GM18519 (cell line): ENCODE measurements at regions not wholly inside any gene's neighbourhood (a gene's known extent, or its start where the extent isn't known, plus 50 kb on each side); places are given as distances from the start of the nearest gene placed in this dataset.

Experiments used
- ATAC-seq: cut with Tn5 transposase; IDR thresholded peaks from one replicate; pipeline ENCODE4 v1.9.1; 2021; ENCODE audit warnings: mild to moderate bottlenecking, moderate library complexity; ENCODE audit not compliant: unreplicated experiment, low FRiP score

- no peak for ATAC-seq
Observed at GRCh38 chr13:91154558-91155353, 192.7 kb upstream of the MIR17HG start.

GRCh38 chr13:91155512-91156114 lies 191.9 kb upstream of the MIR17HG start:
- ATAC-seq, result no peak

DNA sequence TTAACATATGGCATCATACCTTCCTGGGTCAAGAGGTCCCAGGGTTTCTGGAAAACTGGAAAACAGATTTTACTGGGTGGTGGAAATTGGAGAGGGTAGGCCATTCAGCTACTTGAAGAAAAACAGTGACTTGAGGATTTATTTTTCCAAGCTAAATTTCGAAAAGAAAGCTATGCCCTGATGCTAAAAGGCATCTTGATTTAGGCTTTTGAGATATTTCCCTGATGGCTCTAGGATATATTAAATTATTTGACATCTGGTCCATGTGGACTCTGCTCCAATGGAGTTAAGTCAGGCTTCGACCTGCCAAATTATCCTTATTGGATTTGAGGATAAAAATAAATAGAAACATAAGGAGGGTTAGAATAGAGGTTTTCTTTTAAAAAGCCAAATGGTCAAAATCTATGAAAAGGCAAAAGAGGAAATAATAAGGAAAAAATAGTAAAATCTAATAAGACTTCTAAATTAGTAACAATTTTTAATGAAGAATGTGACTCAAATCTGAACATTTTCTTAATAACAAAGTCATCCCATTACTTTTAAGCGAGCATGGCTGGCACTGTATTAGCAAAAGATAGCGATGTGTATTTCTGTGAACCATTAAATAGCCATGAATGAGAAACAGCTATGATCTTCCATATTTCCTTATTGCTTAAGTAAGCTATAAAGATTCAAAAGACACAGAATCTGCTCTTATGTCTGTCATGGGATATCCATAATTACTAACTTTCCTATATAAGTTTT lies 190.0 kb upstream of the MIR17HG start:
- ATAC-seq, result no peak

- ATAC-seq, result no peak
Observed at GRCh38 chr13:91158017-91158395, 189.5 kb upstream of the MIR17HG start.

- peak; percentile 62 for ATAC-seq
Observed at GRCh38 chr13:91162180-91162579, 185.3 kb upstream of the MIR17HG start.

DNA sequence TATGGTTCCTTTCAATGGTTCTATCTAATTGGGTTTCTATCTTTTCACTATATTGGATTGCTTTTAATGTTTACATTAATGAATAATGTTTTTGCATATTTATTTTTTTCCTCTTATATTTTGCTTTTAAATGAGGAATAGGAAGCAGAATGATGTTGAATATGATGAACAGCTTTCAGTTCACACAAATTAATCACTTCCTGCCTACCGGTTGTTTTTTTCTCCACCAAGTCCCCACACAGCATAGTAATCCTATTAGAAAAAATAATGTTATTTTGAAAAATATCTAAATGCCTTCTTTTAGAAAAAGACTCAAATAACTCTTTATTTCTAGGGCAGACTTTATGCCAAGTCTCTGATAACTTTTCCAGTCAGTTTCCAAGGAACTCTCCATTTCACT lies 184.9 kb upstream of the MIR17HG start:
- no peak for ATAC-seq

DNA sequence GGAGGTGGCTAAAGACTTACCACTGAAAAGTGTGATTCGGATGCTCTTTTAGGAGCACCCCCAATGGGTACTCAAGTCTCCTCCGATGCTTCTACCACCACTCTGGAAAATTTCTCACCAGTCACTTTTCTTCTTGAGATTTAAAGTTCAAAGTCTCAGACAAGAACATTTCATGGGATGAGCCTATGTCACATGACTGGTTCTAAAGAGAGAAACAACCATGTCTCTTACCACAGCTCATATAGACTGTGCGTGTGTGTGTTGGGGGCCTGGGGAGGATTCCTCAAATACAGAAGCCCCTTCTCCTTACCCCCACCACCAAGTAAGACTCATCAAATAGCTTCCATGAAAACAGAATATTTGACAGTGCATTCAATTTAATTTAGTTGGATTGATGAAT lies 181.7 kb upstream of the MIR17HG start:
- ATAC-seq, result no peak

- ATAC-seq, result no peak
Observed at GRCh38 chr13:91166714-91167511, 180.6 kb upstream of the MIR17HG start.

DNA sequence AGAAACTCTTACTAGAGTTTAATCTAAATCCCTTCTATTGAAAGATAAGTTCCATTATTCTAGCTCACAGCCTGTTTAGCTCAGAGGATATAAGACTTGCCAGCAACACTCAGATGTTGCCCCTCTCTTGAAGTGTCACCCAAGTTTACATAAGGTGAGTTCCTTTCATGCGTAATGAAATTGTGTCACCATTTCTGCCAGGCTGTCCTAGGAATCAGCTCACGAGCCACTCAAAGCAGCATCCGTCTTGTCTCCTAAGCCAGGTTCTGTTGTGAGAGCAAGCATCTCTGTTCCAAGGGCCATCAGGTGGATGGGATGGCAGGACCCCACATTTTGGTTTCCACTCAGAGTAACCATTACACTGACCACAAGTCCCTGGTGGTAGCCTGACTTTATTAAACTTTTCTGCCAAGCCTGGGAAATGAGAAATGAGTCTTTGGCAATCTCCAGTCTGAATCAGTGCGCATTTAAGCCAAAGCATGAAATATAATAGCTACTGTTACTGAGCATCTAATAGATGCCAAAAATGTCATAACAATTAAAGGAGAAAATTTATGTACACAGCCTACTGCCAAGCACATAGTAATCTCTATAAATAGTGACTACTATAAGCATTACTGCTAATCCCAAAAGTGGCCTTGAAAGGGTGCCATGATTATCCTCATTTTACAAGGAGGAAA lies 179.6 kb upstream of the MIR17HG start:
- no peak for ATAC-seq

DNA sequence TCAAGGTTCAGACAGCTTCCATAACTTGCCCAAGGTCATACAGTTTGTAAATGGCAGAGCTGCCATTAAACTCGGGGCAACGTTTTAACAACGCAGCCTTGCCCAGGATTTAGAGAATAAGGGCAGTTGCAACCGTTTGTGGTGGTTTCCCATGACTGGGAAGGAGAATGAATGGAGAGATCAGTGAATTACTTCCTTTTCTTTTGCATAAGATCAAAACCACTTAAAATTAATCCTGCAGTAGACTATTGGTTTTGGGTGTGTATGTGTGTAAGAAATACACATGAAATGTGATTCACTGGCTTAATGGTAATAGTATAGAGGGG lies 179.1 kb upstream of the MIR17HG start:
- no peak for ATAC-seq

DNA sequence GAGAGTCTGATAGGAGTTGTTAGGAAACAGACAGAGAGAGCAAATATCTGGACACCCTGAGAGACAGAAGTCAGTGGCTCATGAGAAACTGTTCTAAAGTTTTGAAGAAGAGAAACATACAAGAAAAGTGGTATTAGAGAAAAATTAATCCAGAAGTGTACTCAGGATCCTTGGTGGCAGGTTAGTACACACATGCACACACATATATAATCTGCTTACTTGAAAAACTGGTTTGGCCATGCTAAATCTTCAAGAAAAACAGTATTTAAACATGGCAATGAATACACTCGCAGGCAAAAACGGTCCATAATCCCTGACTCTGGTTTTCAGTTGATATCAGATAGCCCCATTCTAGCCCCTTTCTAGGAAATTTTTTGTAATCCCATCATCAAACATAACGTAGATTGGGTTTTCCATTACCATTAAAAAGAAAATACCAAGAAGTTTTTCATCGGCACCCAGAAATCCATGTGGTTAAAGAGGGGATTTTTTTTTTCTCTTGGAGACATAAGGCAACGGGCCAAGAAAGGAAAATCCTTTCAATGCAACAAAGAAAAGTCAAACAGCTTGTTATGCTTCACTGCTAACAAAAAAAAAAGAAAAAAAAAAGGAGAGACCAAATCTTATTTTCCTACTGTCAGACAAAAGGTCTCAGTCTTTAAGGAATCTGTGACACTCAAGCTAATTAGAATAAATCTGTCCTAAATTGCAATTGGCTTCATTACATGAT lies 178.0 kb upstream of the MIR17HG start:
- ATAC-seq, result no peak

- no peak for ATAC-seq
Observed at GRCh38 chr13:91172160-91172559, 175.3 kb upstream of the MIR17HG start.

DNA sequence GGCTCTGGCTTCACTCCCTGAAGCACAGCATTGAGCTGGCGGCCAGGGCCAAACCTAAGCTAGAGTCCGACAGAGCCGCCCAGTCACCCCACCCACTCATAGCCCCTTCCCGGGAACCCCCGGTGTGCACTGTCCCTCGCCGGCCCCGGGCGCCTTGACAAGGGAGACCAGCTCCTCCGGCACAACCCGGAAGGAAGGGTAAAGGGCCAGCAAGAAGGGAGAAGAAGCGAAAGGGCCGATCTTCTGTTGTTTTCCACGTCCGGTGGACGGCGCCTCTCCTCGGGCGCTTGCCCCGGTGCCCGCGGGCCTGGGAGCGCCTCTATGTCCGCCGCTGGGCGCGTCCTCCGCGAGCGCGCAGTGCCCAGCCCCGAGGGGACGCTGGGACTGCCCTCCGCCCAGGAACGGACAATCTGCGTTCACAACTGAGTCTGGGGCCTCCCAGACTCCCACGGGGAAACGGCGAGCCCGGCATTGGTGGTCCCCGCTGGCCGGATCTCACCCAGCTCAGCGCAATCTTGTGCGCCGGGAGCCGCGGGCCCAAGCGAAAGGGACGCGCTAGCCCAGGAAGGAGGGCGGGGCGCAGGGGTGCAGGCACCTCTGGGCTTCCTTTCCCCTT lies 172.5 kb upstream of the MIR17HG start:
- ATAC-seq, result no peak

- no peak for ATAC-seq
Observed at GRCh38 chr13:91178099-91178498, 169.4 kb upstream of the MIR17HG start.

- ATAC-seq, result no peak
Observed at GRCh38 chr13:91181892-91182291, 165.6 kb upstream of the MIR17HG start.

- ATAC-seq, result no peak
Observed at GRCh38 chr13:91184244-91184926, 163.1 kb upstream of the MIR17HG start.

GRCh38 chr13:91185294-91185863 lies 162.1 kb upstream of the MIR17HG start:
- ATAC-seq, result no peak

GRCh38 chr13:91187522-91187921 lies 160.0 kb upstream of the MIR17HG start:
- ATAC-seq, result no peak
